ENCODE measurements at regions not wholly inside any gene's neighbourhood (a gene's known extent, or its start where the extent isn't known, plus 50 kb on each side); places are given as distances from the start of the nearest gene placed in this dataset.
"Not testable (repeated sequence)": the region's sequence is repeated elsewhere in the genome, so short reads cannot be mapped to it uniquely, and the experiment has no call there.

- Histone ChIP-seq H3K27me3 (ENCODE audit: control insufficient read depth in 1 of 2, insufficient read depth in 1 of 2, low read length in 2 of 2) (no peaks in the 10 kb centered on the region), H3K4me1 (ENCODE audit: control insufficient read depth, insufficient read depth, low read depth, low read length) (no peaks in the 10 kb centered on the region), H3K36me3 (ENCODE audit: control insufficient read depth in 1 of 2, insufficient read depth in 2 of 2, low read depth in 1 of 2, low read length in 2 of 2) (no peaks in the 10 kb centered on the region), H2BK120ac (ENCODE audit: low read depth, low read length) (no peak overlapping the region), H3K18ac (ENCODE audit: low read depth in 1 of 2, low read length in 2 of 2) (no peak overlapping the region), H2BK12ac (ENCODE audit: low read length in 2 of 2) (no peak overlapping the region), H3K27ac (ENCODE audit: low read length, poor library complexity, severe bottlenecking) (no peak overlapping the region), H2BK5ac (ENCODE audit: low read depth, low read length, poor library complexity, severe bottlenecking) (no peak overlapping the region), H2BK15ac (ENCODE audit: low read depth, poor library complexity, severe bottlenecking) (no peak overlapping the region), H3K79me1 (replicated peaks; ENCODE audit: low read length, poor library complexity, severe bottlenecking) (no peaks in the 10 kb centered on the region), H2AFZ (ENCODE audit: low read depth, low read length) (no peak overlapping the region), H3K4me2 (ENCODE audit: low read length, poor library complexity, severe bottlenecking) (no peak overlapping the region), H2AK5ac (ENCODE audit: low read length, severe bottlenecking) (no peak overlapping the region), H3K9me3 (ENCODE audit: control insufficient read depth, low read length) (no peaks in the 10 kb centered on the region), H4K91ac (ENCODE audit: low read length) (no peak overlapping the region), H3K23ac (ENCODE audit: low read length in 2 of 2) (no peak overlapping the region), H3K4ac (ENCODE audit: low read depth in 1 of 2, low read length in 2 of 2) (no peak overlapping the region), H4K8ac (ENCODE audit: low read length) (no peak overlapping the region), H3K9ac (ENCODE audit: low read length) (no peak overlapping the region), H3K14ac (ENCODE audit: low read length in 2 of 2) (no peak overlapping the region), H3K4me3 (ENCODE audit: insufficient read depth in 1 of 2, low read depth in 1 of 2, low read length in 2 of 2) (no peak overlapping the region)
- 82% methylated on average over 3 of the region's 3 CpGs for WGBS
- no peak for DNase-seq
Observed at GRCh38 chr10:91002656-91003055, 81.8 kb upstream of the ANKRD1 start.

GRCh38 chr10:91003379-91003778 lies 82.5 kb upstream of the ANKRD1 start:
- not testable (repeated sequence) for H4K91ac ChIP-seq (ENCODE audit: low read length); H4K8ac ChIP-seq (ENCODE audit: low read length); H3K9me3 ChIP-seq (ENCODE audit: control insufficient read depth, low read length); H2BK5ac ChIP-seq (ENCODE audit: low read depth, low read length, poor library complexity, severe bottlenecking); H3K36me3 ChIP-seq (ENCODE audit: control insufficient read depth in 1 of 2, insufficient read depth in 2 of 2, low read depth in 1 of 2, low read length in 2 of 2); H2BK12ac ChIP-seq (ENCODE audit: low read length in 2 of 2); H2BK120ac ChIP-seq (ENCODE audit: low read depth, low read length); H3K4ac ChIP-seq (ENCODE audit: low read depth in 1 of 2, low read length in 2 of 2); H3K4me2 ChIP-seq (ENCODE audit: low read length, poor library complexity, severe bottlenecking); H3K27ac ChIP-seq (ENCODE audit: low read length, poor library complexity, severe bottlenecking); H2AFZ ChIP-seq (ENCODE audit: low read depth, low read length); H2AK5ac ChIP-seq (ENCODE audit: low read length, severe bottlenecking); H2BK15ac ChIP-seq (ENCODE audit: low read depth, poor library complexity, severe bottlenecking); H3K27me3 ChIP-seq (ENCODE audit: control insufficient read depth in 1 of 2, insufficient read depth in 1 of 2, low read length in 2 of 2); H3K9ac ChIP-seq (ENCODE audit: low read length); H3K4me1 ChIP-seq (ENCODE audit: control insufficient read depth, insufficient read depth, low read depth, low read length); H3K18ac ChIP-seq (ENCODE audit: low read depth in 1 of 2, low read length in 2 of 2); DNase-seq; H3K79me1 ChIP-seq (replicated peaks; ENCODE audit: low read length, poor library complexity, severe bottlenecking); H3K4me3 ChIP-seq (ENCODE audit: insufficient read depth in 1 of 2, low read depth in 1 of 2, low read length in 2 of 2); H3K14ac ChIP-seq (ENCODE audit: low read length in 2 of 2); H3K23ac ChIP-seq (ENCODE audit: low read length in 2 of 2)
- WGBS: 92% methylated on average over 1 of the region's 1 CpG

GRCh38 chr10:91005276-91005675 lies 84.4 kb upstream of the ANKRD1 start:
- H3K9me3 ChIP-seq (ENCODE audit: control insufficient read depth, low read length); H3K4ac ChIP-seq (ENCODE audit: low read depth in 1 of 2, low read length in 2 of 2); H2AFZ ChIP-seq (ENCODE audit: low read depth, low read length); H3K18ac ChIP-seq (ENCODE audit: low read depth in 1 of 2, low read length in 2 of 2); H3K4me1 ChIP-seq (ENCODE audit: control insufficient read depth, insufficient read depth, low read depth, low read length); H2AK5ac ChIP-seq (ENCODE audit: low read length, severe bottlenecking); H4K8ac ChIP-seq (ENCODE audit: low read length); H2BK120ac ChIP-seq (ENCODE audit: low read depth, low read length); H2BK5ac ChIP-seq (ENCODE audit: low read depth, low read length, poor library complexity, severe bottlenecking); H4K91ac ChIP-seq (ENCODE audit: low read length); H2BK12ac ChIP-seq (ENCODE audit: low read length in 2 of 2); DNase-seq; H3K36me3 ChIP-seq (ENCODE audit: control insufficient read depth in 1 of 2, insufficient read depth in 2 of 2, low read depth in 1 of 2, low read length in 2 of 2); H2BK15ac ChIP-seq (ENCODE audit: low read depth, poor library complexity, severe bottlenecking); H3K27me3 ChIP-seq (ENCODE audit: control insufficient read depth in 1 of 2, insufficient read depth in 1 of 2, low read length in 2 of 2); H3K9ac ChIP-seq (ENCODE audit: low read length); H3K14ac ChIP-seq (ENCODE audit: low read length in 2 of 2); H3K27ac ChIP-seq (ENCODE audit: low read length, poor library complexity, severe bottlenecking); H3K23ac ChIP-seq (ENCODE audit: low read length in 2 of 2); H3K4me2 ChIP-seq (ENCODE audit: low read length, poor library complexity, severe bottlenecking); H3K4me3 ChIP-seq (ENCODE audit: insufficient read depth in 1 of 2, low read depth in 1 of 2, low read length in 2 of 2); H3K79me1 ChIP-seq (replicated peaks; ENCODE audit: low read length, poor library complexity, severe bottlenecking): not testable (repeated sequence)
- 81% methylated on average over 2 of the region's 3 CpGs for WGBS

GRCh38 chr10:91006001-91006751 lies 85.3 kb upstream of the ANKRD1 start:
- no peak overlapping the region for H3K23ac ChIP-seq (ENCODE audit: low read length in 2 of 2)
- no peak overlapping the region for H3K4me2 ChIP-seq (ENCODE audit: low read length, poor library complexity, severe bottlenecking)
- H3K27ac ChIP-seq (ENCODE audit: low read length, poor library complexity, severe bottlenecking): no peak overlapping the region
- H2BK5ac ChIP-seq (ENCODE audit: low read depth, low read length, poor library complexity, severe bottlenecking): no peak overlapping the region
- no peaks in the 10 kb centered on the region for H3K79me1 ChIP-seq (replicated peaks; ENCODE audit: low read length, poor library complexity, severe bottlenecking)
- DNase-seq: peak; percentile 75
- no peak overlapping the region for H3K9ac ChIP-seq (ENCODE audit: low read length)
- no peak overlapping the region for H2AFZ ChIP-seq (ENCODE audit: low read depth, low read length)
- H3K4ac ChIP-seq (ENCODE audit: low read depth in 1 of 2, low read length in 2 of 2): no peak overlapping the region
- H3K36me3 ChIP-seq (ENCODE audit: control insufficient read depth in 1 of 2, insufficient read depth in 2 of 2, low read depth in 1 of 2, low read length in 2 of 2): no peaks in the 10 kb centered on the region
- WGBS: 0% methylated on average over 1 of the region's 2 CpGs
- no peak overlapping the region for H2BK15ac ChIP-seq (ENCODE audit: low read depth, poor library complexity, severe bottlenecking)
- no peak overlapping the region for H3K4me3 ChIP-seq (ENCODE audit: insufficient read depth in 1 of 2, low read depth in 1 of 2, low read length in 2 of 2)
- H3K4me1 ChIP-seq (ENCODE audit: control insufficient read depth, insufficient read depth, low read depth, low read length): no peaks in the 10 kb centered on the region
- no peak overlapping the region for H3K14ac ChIP-seq (ENCODE audit: low read length in 2 of 2)
- no peak overlapping the region for H4K8ac ChIP-seq (ENCODE audit: low read length)
- H2BK12ac ChIP-seq (ENCODE audit: low read length in 2 of 2): peak overlapping the region in 1 of 2 experiments; percentile 52
- no peak overlapping the region for H3K18ac ChIP-seq (ENCODE audit: low read depth in 1 of 2, low read length in 2 of 2)
- H3K9me3 ChIP-seq (ENCODE audit: control insufficient read depth, low read length): no peaks in the 10 kb centered on the region
- H3K27me3 ChIP-seq (ENCODE audit: control insufficient read depth in 1 of 2, insufficient read depth in 1 of 2, low read length in 2 of 2): no peaks in the 10 kb centered on the region
- H2AK5ac ChIP-seq (ENCODE audit: low read length, severe bottlenecking): no peak overlapping the region
- H4K91ac ChIP-seq (ENCODE audit: low read length): no peak overlapping the region
- H2BK120ac ChIP-seq (ENCODE audit: low read depth, low read length): no peak overlapping the region
